ENCODE measurements at regions not wholly inside any gene's neighbourhood (a gene's known extent, or its start where the extent isn't known, plus 50 kb on each side); places are given as distances from the start of the nearest gene placed in this dataset.

GRCh38 chr2:16319551-16320121, 346.0 kb downstream of the CYRIA start:
- DNase-seq (ENCODE audit: low spot score), result no peak

DNA sequence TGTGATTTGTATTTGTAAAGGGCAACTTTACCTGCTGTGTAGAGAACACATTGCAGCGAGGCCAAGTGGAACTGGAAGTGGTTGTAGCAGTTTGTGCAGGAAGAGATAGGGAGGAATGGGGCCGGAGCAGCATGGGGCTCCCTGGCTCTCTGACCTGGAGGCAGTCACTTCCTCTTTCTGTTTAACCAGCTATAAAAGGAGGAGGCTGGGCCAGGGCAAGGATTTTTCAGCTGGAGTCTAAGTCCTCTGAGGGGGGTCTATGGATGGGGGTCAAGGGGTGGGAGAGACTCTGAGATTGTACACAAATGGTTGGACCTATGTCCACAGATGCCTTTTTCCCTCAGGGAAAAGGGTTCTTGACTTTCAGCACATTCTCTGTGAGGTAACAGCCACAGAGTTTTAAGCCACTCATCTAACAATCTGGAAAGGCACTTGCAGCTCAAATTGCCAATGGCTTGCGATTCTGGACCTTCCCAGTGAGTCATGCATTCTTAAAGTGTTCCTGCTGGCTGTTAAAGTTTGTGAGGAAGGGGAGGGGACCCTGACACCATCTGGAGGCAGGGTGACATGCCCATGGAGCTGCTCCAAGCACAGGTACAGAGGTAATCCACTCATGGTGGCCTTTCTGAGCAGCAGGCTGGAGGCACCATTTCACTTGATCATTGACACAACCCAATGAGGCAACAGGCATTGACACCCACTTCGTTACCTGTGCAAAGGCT, 347.0 kb downstream of the CYRIA start:
- no peak for DNase-seq (ENCODE audit: low spot score)

DNA sequence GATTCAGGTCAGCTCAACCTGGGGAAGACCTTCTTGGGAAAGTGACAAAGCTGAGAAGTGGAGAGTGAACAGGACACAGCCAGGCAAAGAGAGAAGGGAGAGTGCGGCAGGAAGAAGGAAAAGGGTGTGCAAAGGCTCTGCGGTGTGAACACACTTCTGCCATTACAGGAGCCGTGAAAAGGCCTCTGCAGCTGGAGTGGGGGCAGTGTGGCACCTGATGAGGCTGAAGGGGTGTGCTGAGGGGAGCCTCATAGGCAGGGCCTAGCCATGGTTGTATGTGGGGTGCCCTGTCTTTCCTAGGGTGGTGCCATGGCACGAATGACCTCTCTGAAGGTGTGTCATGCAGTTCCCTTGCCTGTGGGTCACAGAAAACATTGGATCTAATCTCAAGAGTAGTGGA, 347.6 kb downstream of the CYRIA start:
- no peak for DNase-seq (ENCODE audit: low spot score)

- no peak for DNase-seq (ENCODE audit: low spot score)
Observed at GRCh38 chr2:16317211-16317830, 348.3 kb downstream of the CYRIA start.

DNA sequence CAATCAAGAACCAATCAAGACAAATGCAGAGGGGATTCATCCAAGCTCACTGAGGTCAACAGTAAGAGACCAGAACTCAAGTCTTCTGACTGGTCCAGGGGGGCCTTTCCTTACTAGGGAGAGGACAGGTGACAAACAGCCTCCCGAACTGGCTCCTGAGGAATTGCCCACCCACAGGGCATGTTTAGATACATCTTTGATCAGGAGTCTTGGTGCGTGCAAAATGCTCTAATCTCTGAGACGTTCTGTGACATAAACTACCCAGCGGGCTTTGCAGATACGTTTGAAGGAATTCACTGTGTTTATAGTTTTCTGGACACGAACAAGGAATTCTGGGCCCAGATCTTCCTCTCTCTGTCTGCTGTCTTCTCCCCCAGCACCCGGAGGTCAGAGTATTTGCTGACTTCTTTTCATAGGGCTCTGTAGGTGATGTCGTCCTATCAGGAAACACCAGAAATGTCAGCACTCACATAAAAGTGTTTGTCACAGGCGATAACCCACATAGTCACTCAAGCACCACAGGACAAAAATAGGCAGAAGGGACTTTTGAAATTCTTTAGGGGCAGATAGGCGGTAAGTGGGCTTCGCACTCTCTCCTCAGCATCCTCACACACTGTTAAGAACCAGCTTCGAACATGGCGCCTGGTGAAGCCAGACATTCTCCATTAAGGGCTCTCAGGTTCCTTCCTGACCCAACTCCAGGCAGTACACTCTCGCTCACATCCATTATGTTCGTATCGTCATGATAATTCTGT, 349.0 kb downstream of the CYRIA start:
- DNase-seq (ENCODE audit: low spot score), result no peak

- no peak for DNase-seq (ENCODE audit: low spot score)
Observed at GRCh38 chr2:16315908-16316307, 349.7 kb downstream of the CYRIA start.

DNA sequence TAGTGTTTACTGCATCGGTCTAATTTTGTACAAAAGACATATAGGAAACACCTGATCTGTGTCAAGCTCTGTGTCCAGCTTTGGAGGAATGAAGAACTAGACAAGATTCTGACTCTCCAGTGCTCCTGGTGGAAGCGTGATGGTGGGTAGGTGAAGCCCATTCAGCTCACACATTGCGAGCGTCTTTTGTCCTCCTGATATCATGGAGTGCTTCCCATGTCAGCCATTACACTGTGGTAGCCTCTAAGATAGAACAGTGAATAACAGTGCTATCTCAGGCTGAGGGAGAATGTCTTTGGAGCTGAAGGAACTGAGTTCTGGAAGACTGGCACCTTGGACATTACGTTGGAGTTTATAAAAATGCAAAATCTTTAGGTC, 350.2 kb downstream of the CYRIA start:
- no peak for DNase-seq (ENCODE audit: low spot score)

DNA sequence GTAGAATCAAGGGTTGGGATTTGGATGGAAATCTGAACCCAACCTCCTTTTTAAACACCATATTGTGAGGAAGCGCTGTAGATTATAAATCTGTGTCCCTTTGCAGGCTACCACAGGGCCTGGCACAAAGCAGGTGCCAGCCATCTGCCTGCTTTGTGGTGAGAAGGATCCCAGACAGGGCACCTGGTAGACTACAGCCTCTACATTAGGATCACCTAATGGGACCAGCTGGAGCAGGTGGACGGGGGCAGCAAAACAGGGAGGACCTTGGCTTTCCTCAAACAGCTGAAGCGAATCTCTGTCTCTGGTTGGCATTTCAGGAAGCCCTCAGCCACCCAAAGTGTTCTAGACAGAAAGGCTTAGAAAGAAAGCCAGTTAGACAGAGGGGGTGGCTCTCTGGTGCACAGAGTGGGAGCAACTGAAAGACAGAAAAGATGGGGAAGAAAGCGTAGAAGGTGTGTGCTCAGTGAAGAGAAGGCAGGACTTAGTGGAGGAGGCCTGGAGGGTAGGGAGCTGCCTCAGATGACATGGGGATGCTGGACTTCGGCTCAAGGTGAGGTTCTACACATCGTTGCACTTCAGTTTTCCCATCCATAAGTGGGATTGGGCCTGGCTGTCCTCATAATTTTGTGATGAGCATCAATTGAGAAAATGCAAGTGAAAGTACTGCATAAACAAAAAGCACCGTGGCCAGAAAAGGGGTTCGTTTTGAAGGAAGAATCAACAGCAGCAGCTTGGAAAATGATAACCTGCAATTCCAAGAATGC, 350.8 kb downstream of the CYRIA start:
- DNase-seq (ENCODE audit: low spot score), result no peak

DNA sequence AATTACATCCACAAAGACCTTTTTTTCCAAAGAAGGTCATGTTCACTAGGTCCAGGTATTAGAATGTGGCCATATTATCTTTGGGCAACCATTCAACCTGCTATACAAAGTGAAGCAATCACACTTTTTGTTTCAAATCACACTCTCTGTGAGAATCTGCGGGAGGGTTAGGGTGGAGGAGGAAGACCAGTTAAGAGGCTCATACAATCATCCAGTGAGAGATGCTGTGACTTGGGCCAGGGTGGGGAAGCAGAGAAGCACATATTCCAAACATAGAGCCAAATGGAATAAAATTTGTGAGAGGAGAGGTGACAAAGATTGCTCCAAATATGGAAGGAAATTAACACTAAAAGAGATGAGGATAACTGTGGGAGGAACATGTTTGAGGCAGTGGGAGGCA, 351.6 kb downstream of the CYRIA start:
- DNase-seq (ENCODE audit: low spot score), result no peak

- no peak for DNase-seq (ENCODE audit: low spot score)
Observed at GRCh38 chr2:16313235-16313975, 352.2 kb downstream of the CYRIA start.

DNA sequence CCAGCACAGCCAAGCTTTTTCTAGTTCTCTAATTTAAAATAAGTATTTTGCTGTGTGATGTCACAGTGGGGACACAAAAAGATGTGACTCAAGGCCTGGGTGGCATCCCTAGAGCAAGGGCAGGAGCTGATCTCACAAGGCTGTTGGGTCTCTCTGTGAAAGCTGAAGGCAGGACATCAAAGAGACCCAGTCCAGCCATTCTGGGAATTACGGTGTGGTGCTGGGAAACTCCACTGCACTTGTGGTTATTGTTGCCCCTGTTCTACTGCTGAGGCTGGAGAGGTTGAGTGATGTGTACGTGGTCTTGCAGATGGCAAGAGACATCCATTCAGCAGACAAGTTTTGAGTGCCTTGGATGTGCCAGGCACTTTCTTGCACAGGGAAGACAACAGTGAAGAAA, 352.9 kb downstream of the CYRIA start:
- no peak for DNase-seq (ENCODE audit: low spot score)

DNA sequence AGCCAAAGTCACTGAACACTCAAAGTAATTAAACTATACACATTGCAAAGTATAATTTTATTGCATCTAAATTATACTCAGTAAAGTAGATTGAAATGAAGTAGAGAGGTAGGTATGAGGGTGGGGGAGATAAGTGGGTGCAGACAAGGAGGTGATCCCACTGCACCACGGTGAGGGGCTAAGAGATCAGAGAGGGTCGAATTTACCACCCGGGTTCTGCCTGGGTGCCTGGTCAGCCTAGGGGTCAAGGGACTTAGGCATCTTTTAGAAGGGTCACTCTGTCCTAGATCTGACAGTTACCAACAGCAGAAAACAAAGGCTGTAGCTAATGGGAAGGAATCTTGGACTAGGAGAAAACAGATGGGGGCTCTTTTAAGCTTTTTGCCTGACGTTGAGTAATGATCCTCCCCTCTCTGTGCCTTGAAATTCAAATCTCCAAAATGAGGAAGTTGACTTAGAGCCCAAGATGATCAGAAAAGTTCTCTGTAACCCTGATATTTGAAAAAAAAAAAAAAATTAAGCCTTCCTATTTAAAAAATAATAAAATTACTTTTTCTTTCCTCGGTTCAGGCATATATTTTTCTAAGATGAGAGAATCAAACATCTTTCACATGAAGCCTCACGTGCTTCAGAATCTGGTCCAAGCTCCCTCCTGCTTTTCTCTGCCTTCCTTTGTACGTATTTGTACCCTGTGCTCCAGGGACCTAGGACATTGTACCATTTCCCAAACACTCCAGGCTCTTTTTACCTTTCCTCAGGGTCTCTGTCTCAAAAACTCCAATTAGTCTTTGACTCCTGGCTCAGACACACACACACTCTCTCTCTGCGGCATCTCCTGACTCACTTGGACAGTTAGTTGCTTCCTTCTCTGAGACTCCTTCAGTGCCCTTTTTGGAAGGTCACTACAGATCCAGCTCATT, 353.9 kb downstream of the CYRIA start:
- DNase-seq (ENCODE audit: low spot score), result no peak

GRCh38 chr2:16308816-16309215, 356.8 kb downstream of the CYRIA start:
- DNase-seq (ENCODE audit: low spot score), result no peak

DNA sequence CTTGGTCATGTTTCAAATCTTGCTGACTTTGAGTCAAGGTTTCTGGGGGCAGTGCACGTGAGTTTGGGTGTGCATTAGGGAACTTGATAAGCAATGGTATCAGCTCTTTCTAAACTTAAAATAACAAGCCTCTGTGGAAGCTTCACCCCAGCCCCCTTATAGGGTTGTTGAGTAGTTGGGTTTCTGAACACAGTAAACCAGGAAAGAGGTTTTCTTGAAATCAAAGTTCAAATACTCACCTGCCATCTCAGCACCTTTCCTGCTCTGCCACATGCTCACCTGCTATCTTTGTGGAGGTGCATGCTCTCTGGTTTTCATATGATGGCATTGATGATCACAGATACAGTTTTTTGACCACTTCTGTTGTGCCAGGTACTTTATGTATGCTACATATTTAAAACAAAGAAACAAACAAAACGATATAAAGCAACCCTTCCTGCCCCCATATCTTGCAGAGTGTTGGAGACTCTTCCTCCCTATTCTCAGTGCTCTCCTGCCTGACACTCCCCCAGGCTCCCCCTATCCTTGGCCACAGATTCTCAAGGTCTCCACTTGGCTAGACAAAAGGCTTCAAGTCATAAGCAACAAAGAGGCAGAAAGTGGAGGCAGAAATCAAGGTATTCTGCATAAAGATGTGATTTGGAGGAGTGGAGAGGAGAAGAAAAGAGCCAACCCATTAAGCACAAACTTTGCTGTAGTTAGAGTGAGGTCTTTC, 360.6 kb downstream of the CYRIA start:
- DNase-seq (ENCODE audit: low spot score), result no peak

- DNase-seq (ENCODE audit: low spot score), result no peak
Observed at GRCh38 chr2:16303761-16304160, 361.9 kb downstream of the CYRIA start.

GRCh38 chr2:16303273-16303577, 362.4 kb downstream of the CYRIA start:
- DNase-seq (ENCODE audit: low spot score), result no peak

DNA sequence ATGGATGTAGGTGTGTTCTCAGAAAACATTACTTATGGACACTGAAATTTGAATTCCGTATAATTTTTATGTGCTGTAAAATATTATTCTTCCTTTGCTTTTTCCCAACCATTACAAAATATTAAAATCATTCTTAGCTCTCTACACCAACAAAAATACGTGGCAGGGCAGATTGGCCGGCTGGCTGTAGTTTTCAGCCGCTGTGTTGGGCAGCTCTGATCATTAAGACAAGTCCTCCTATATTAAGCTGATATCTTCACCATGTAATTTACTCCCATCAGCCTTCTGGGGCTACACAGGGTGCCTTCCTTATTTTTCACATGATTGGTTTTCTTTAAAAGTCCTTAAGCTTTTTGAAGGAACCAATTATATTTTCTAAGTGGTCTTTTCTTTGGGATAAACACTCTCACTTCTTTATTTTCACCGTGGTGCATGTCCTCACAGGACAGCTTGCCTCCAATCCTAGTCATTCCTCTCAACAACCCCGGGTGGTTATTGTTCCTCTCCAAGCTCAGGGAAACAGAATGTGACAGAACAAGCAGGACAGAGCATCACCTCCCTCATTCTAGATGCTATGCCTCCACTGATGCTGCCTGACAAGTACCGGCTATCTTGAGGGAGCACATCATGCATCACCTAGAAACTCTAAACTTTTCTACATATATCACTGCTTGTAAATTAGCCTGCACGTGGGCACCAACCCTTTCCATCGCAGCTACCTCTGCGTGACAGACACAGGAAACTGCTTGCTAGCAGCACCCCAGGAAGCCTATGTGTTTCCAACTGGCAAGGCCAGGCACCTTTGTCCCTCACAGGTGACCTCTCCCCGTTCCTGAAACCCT, 362.3 kb downstream of the MYCN start:
- no peak for DNase-seq (ENCODE audit: low spot score)

GRCh38 chr2:16301961-16302360, 361.6 kb downstream of the MYCN start:
- DNase-seq (ENCODE audit: low spot score), result no peak

DNA sequence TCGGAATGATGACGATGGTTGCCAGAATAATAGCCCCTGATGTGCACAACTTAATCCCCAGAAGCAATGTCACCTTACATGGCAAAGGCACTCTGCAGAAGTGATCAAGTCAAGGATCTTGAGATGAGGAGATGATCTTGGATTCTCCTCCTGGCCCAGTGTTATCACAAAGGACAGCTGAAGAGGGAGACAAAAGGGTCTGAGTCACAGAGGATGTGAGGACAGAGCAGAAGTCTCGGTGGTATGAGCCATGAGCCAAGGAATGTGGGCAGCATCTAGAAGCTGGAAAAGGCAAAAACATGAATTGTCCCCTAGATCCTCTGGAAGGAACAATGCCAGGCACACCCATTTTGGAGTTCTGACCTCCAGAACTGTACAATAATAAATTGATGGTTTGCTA, 358.5 kb downstream of the MYCN start:
- no peak for DNase-seq (ENCODE audit: low spot score)

All from ureter (tissue), 1 donor.